H9 (cell line): ENCODE measurements at regions not wholly inside any gene's neighbourhood (a gene's known extent, or its start where the extent isn't known, plus 50 kb on each side); places are given as distances from the start of the nearest gene placed in this dataset.
A peak's percentile ranks its signal among the peaks of the same experiment; 100 is the strongest.

Experiments used
- DNase-seq: peaks from one replicate; pipeline ENCODE4 v3.0.0-alpha.2; 2017
- H2AFZ ChIP-seq: one replicate; pipeline ENCODE4 v1.6.1; 2013; ENCODE audit warnings: mild to moderate bottlenecking, low read length, control low read depth, moderate library complexity
- H2AK5ac ChIP-seq: 2 replicates; pipeline ENCODE4 v1.6.1; 2013; ENCODE audit warnings: low read length, control low read depth, mixed read lengths; ENCODE audit not compliant: insufficient read length
- H2BK120ac ChIP-seq: one replicate; pipeline ENCODE4 v1.6.1; 2013; ENCODE audit warnings: low read depth, mild to moderate bottlenecking, low read length, control low read depth, inconsistent platforms; ENCODE audit not compliant: poor library complexity, severe bottlenecking
- H2BK12ac ChIP-seq: 2 replicates; pipeline ENCODE4 v1.6.1; 2013; ENCODE audit warnings: low read length, control low read depth, mixed read lengths, low read depth; ENCODE audit not compliant: insufficient read length
- H2BK15ac ChIP-seq: 2 replicates; pipeline ENCODE4 v1.6.1; 2013; ENCODE audit warnings: low read depth, low read length, control low read depth
- H2BK20ac ChIP-seq: one replicate; pipeline ENCODE4 v1.6.1; 2013; ENCODE audit warnings: low read depth, mild to moderate bottlenecking, low read length, control low read depth, inconsistent platforms; ENCODE audit not compliant: poor library complexity, severe bottlenecking
- H2BK5ac ChIP-seq: 2 replicates; pipeline ENCODE4 v1.6.1; 2013; ENCODE audit warnings: low read length, control low read depth, mixed read lengths; ENCODE audit not compliant: insufficient read length
- H3K14ac ChIP-seq: 2 replicates; pipeline ENCODE4 v1.6.1; 2013; ENCODE audit warnings: low read length, control low read depth; ENCODE audit not compliant: insufficient read depth
- H3K18ac ChIP-seq: 2 replicates; pipeline ENCODE4 v1.6.1; 2013; ENCODE audit warnings: low read depth, mild to moderate bottlenecking, mixed read lengths, low read length, control low read depth; ENCODE audit not compliant: insufficient read length
- H3K23ac ChIP-seq: 2 replicates; pipeline ENCODE4 v1.6.1; 2013; ENCODE audit warnings: low read length, control low read depth, mixed read lengths, low read depth; ENCODE audit not compliant: insufficient read length
- H3K23me2 ChIP-seq: 2 replicates; pipeline ENCODE4 v1.6.1; 2013; ENCODE audit warnings: low read depth, mild to moderate bottlenecking, mixed read lengths, low read length, control low read depth; ENCODE audit not compliant: insufficient read length, poor library complexity, severe bottlenecking
- H3K27ac ChIP-seq: 2 replicates; pipeline ENCODE4 v1.5.1; 2013; ENCODE audit warnings: low read length, control low read depth, mixed read lengths, low read depth; ENCODE audit not compliant: insufficient read length
- H3K27me3 ChIP-seq: 2 replicates; pipeline ENCODE4 v1.6.1; 2013; ENCODE audit warnings: low read length, control low read depth, inconsistent platforms; ENCODE audit not compliant: insufficient read depth
- H3K4ac ChIP-seq: 2 replicates; pipeline ENCODE4 v1.6.1; 2013; ENCODE audit warnings: low read depth, mild to moderate bottlenecking, control low read depth, inconsistent platforms, low read length, moderate library complexity
- H3K4me1 ChIP-seq: 2 replicates; pipeline ENCODE4 v1.6.1; 2013; ENCODE audit warnings: low read length, control low read depth, inconsistent platforms; ENCODE audit not compliant: insufficient read depth
- H3K4me2 ChIP-seq: 2 replicates; pipeline ENCODE4 v1.6.1; 2013; ENCODE audit warnings: low read length, control low read depth, mixed read lengths; ENCODE audit not compliant: insufficient read length, insufficient read depth
- H3K56ac ChIP-seq: 2 replicates; pipeline ENCODE4 v1.6.1; 2013; ENCODE audit warnings: low read depth, mild to moderate bottlenecking, mixed read lengths, low read length, control low read depth; ENCODE audit not compliant: insufficient read length
- H3K79me1 ChIP-seq: 2 replicates; pipeline ENCODE4 v1.6.1; 2013; ENCODE audit warnings: low read depth, mild to moderate bottlenecking, moderate library complexity, low read length, control low read depth, inconsistent platforms; ENCODE audit not compliant: insufficient read depth, poor library complexity, severe bottlenecking
- H3K79me2 ChIP-seq: 2 replicates; pipeline ENCODE4 v1.6.1; 2013; ENCODE audit warnings: low read length, control low read depth, inconsistent platforms; ENCODE audit not compliant: insufficient read depth
- H3K9ac ChIP-seq: 2 replicates; pipeline ENCODE4 v1.6.1; 2013; ENCODE audit warnings: low read length, control low read depth, mixed read lengths; ENCODE audit not compliant: insufficient read length; ENCODE audit errors: extremely low read depth
- H3K9me3 ChIP-seq: one replicate; pipeline ENCODE4 v1.6.1; 2013; ENCODE audit warnings: low read depth, low read length, inconsistent platforms; ENCODE audit not compliant: control insufficient read depth
- H3T11ph ChIP-seq: one replicate; pipeline ENCODE4 v1.6.1; 2013; ENCODE audit warnings: mild to moderate bottlenecking, low read length, control low read depth, inconsistent platforms
- H4K20me1 ChIP-seq: one replicate; pipeline ENCODE4 v1.6.1; 2013; ENCODE audit not compliant: control insufficient read depth, insufficient read length, insufficient read depth
- H4K5ac ChIP-seq: 2 replicates; pipeline ENCODE4 v1.6.1; 2013; ENCODE audit warnings: low read depth, mild to moderate bottlenecking, mixed read lengths, low read length, control low read depth; ENCODE audit not compliant: insufficient read length
- H4K8ac ChIP-seq: replicated peaks from 2 replicates; pipeline ENCODE4 v1.6.1; 2013; ENCODE audit warnings: low read length, control low read depth, mixed read lengths, low read depth; ENCODE audit not compliant: insufficient read length
- H4K91ac ChIP-seq: 2 replicates; pipeline ENCODE4 v1.6.1; 2013; ENCODE audit warnings: low read depth, mild to moderate bottlenecking, moderate library complexity, mixed read lengths, low read length, control low read depth; ENCODE audit not compliant: insufficient read length
- H3K27ac Mint-ChIP-seq, 3 experiments: 2 replicates in 2 of 3; 3 replicates in 1 of 3; pipeline ENCODE4 v1.8.0; 2020 to 2021; ENCODE audit warnings: mixed read lengths in 3 of 3, mild to moderate bottlenecking in 1 of 3, moderate library complexity in 1 of 3
- H3K27me3 Mint-ChIP-seq: 2 replicates; pipeline ENCODE4 v1.8.0; 2021; ENCODE audit warnings: low read depth, mild to moderate bottlenecking, moderate library complexity, mixed read lengths
- H3K36me3 Mint-ChIP-seq, 3 experiments: 2 replicates in 2 of 3; 3 replicates in 1 of 3; pipeline ENCODE4 v1.8.0; 2020 to 2021; ENCODE audit warnings: low read depth in 3 of 3, mixed read lengths in 3 of 3; ENCODE audit not compliant: insufficient read depth in 1 of 3
- H3K4me1 Mint-ChIP-seq, 2 experiments: 2 replicates each; pipeline ENCODE4 v1.8.0; 2020; ENCODE audit warnings: mixed read lengths in 2 of 2
- H3K4me3 Mint-ChIP-seq, 2 experiments: 2 replicates in 1 of 2; 3 replicates in 1 of 2; pipeline ENCODE4 v1.8.0; 2020 to 2021; ENCODE audit warnings: mild to moderate bottlenecking in 2 of 2, mixed read lengths in 2 of 2, moderate library complexity in 1 of 2
- H3K9me3 Mint-ChIP-seq, 2 experiments: 2 replicates in 1 of 2; 3 replicates in 1 of 2; pipeline ENCODE4 v1.8.0; 2020; ENCODE audit warnings: mild to moderate bottlenecking in 2 of 2, mixed read lengths in 2 of 2, moderate library complexity in 1 of 2
- WGBS: extraction: QIAGEN DNeasy Blood & Tissue Kit; methylation state at CpG from one replicate; pipeline ENCODE4 v1.1.7; 2013; ENCODE audit warnings: missing lambda C conversion rate, low lambda C conversion rate, mixed read lengths; ENCODE audit not compliant: insufficient read length; ENCODE audit errors: extremely low coverage; 5-methylcytosine and 5-hydroxymethylcytosine counted together
- TF ChIP-seq, protein P1 (sequence below): fragments of 200-600 bp; sonication (generic); conservative IDR thresholded peaks from 3 replicates; pipeline ENCODE4 v1.8.0; 2021; ENCODE audit warnings: antibody characterized with exemption, mild to moderate bottlenecking

- no peak for DNase-seq
- Histone ChIP-seq H3K4me2 (no peak overlapping the region), H3K14ac (no peak overlapping the region), H3K18ac (no peak overlapping the region), H4K8ac (no peak overlapping the region), H2BK5ac (no peak overlapping the region), H2BK20ac (no peak overlapping the region), H3K9ac (no peak overlapping the region), H2AK5ac (no peak overlapping the region), H3K79me2 (no peaks in the 10 kb centered on the region), H3K9me3 (no peaks in the 10 kb centered on the region), H3K27ac (no peak overlapping the region), H3K4ac (no peak overlapping the region), H3K56ac (no peak overlapping the region), H2AFZ (no peak overlapping the region), H2BK12ac (no peak overlapping the region), H3K4me1 (no peaks in the 10 kb centered on the region), H4K20me1 (no peaks in the 10 kb centered on the region), H3K23me2 (no peaks in the 10 kb centered on the region), H3T11ph (no peak overlapping the region), H2BK120ac (no peak overlapping the region), H3K27me3 (no peaks in the 10 kb centered on the region), H2BK15ac (no peak overlapping the region), H4K91ac (no peak overlapping the region), H3K23ac (no peak overlapping the region), H4K5ac (no peak overlapping the region), H3K79me1 (no peaks in the 10 kb centered on the region)
- H3K27ac Mint-ChIP-seq: peak overlapping the region in 1 of 3 experiments; percentile 54; a peak in 1 of 7 replicates
- H3K4me1 Mint-ChIP-seq: peaks cover 5 to 12% of the 10 kb centered on the region in 2 experiments
- TF ChIP-seq, protein P1, sequence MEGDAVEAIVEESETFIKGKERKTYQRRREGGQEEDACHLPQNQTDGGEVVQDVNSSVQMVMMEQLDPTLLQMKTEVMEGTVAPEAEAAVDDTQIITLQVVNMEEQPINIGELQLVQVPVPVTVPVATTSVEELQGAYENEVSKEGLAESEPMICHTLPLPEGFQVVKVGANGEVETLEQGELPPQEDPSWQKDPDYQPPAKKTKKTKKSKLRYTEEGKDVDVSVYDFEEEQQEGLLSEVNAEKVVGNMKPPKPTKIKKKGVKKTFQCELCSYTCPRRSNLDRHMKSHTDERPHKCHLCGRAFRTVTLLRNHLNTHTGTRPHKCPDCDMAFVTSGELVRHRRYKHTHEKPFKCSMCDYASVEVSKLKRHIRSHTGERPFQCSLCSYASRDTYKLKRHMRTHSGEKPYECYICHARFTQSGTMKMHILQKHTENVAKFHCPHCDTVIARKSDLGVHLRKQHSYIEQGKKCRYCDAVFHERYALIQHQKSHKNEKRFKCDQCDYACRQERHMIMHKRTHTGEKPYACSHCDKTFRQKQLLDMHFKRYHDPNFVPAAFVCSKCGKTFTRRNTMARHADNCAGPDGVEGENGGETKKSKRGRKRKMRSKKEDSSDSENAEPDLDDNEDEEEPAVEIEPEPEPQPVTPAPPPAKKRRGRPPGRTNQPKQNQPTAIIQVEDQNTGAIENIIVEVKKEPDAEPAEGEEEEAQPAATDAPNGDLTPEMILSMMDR: no peak
- no CpG with 5 or more reads among the region's 3 CpGs for WGBS
- H3K4me3 Mint-ChIP-seq: no peak overlapping the region
- H3K9me3 Mint-ChIP-seq: peaks cover 18 to 24% of the 10 kb centered on the region in 2 experiments
- no peaks in the 10 kb centered on the region for H3K27me3 Mint-ChIP-seq
- H3K36me3 Mint-ChIP-seq: peaks cover 1 to 16% (median 12%) of the 10 kb centered on the region in 3 experiments; a peak in 6 of 7 replicates
Observed at GRCh38 chr2:39838589-39838988, 59.5 kb upstream of the THUMPD2 start.
